Ascending aorta (tissue), 2 donors: ENCODE measurements at regions not wholly inside any gene's neighbourhood (a gene's known extent, or its start where the extent isn't known, plus 50 kb on each side); places are given as distances from the start of the nearest gene placed in this dataset.

Source experiments
- DNase-seq, 2 donors: peaks; one replicate each; pipeline ENCODE4 v3.0.0-alpha.2; 2019; ENCODE audit warnings: low spot score in 2 of 2
- H3K27ac ChIP-seq, 2 donors: fragments of 200-600 bp; sonication (generic); one replicate each; pipeline ENCODE4 v1.5.1; 2016 to 2017; ENCODE audit warnings: mild to moderate bottlenecking in 1 of 2
- H3K27me3 ChIP-seq: fragments of 200-600 bp; sonication (generic); one replicate; pipeline ENCODE4 v1.5.1; 2017
- H3K36me3 ChIP-seq, 2 donors: fragments of 200-600 bp; sonication (generic); one replicate each; pipeline ENCODE4 v1.5.1; 2016
- H3K4me1 ChIP-seq, 2 donors: fragments of 200-600 bp; sonication (generic); one replicate each; pipeline ENCODE4 v1.5.1; 2016 to 2017; ENCODE audit warnings: mild to moderate bottlenecking in 1 of 2
- H3K4me3 ChIP-seq, 2 donors: fragments of 200-600 bp; sonication (generic); one replicate each; pipeline ENCODE4 v1.5.1; 2016 to 2017; ENCODE audit warnings: mild to moderate bottlenecking in 1 of 2
- H3K9me3 ChIP-seq, 2 donors: fragments of 200-600 bp; sonication (generic); one replicate each; pipeline ENCODE4 v1.5.1; 2016
- CTCF ChIP-seq, 3 experiments: fragments of 200-600 bp in 2 of 3; fragments of 450-650 bp in 1 of 3; sonication (generic) in 2 of 3; IDR thresholded peaks; one replicate each; pipeline ENCODE4 v1.5.1; 2016 to 2019; ENCODE audit warnings: antibody characterized with exemption in 3 of 3, mild to moderate bottlenecking in 1 of 3, moderate library complexity in 1 of 3
- intact Hi-C: fragments of 100-400 bp; cut with DNase I; formaldehyde crosslinking; loops from one replicate; pipeline ENCODE4 v1.15.1; 2023

DNA sequence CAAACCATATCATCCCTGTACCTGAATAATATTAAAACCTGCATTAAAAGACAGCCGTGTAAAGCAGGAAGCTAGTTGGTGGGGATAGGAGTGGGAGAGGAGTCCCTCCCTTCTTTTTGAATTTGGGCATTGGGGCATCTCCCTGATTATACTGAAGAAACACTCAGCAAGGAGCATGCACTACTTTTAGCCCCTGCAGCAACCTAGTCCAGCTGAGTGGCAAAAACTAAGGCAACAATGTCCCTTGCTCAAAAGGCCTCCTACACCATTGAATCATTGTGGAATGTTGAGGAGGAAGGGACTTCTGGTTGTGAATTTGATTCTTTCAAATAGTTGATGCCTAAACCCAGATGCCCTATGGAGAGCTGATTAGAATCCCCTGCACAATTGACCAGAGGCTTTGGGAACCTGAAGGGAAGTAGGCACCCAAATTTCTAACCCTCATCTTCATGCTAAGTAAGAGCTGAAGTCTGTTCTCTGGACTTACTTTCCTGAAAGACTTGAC lies 111.7 kb downstream of the DDX1 start:
- H3K9me3 ChIP-seq, result no peaks in the 10 kb centered on the region
- intact Hi-C loops, result no loop called here
- H3K4me1 ChIP-seq, result no peaks in the 10 kb centered on the region
- no peak overlapping the region for H3K4me3 ChIP-seq
- TF ChIP-seq CTCF (IDR thresholded peaks at IDR 0.05), result no peak
- H3K27ac ChIP-seq, result no peak overlapping the region
- H3K27me3 ChIP-seq, result no peaks in the 10 kb centered on the region
- no peaks in the 10 kb centered on the region for H3K36me3 ChIP-seq
- DNase-seq, result no peak

- TF ChIP-seq CTCF (IDR thresholded peaks at IDR 0.05), result no peak
- Histone ChIP-seq H3K27ac (no peak overlapping the region), H3K4me1 (no peaks in the 10 kb centered on the region), H3K4me3 (no peak overlapping the region), H3K9me3 (no peaks in the 10 kb centered on the region), H3K27me3 (no peaks in the 10 kb centered on the region), H3K36me3 (no peaks in the 10 kb centered on the region)
- intact Hi-C loops, result no loop called here
- DNase-seq, result no peak
Measured at GRCh38 chr2:15704086-15704787, 112.6 kb downstream of the DDX1 start.

GRCh38 chr2:15704788-15705115 lies 113.1 kb downstream of the DDX1 start:
- intact Hi-C loops, result no loop called here
- no peaks in the 10 kb centered on the region for H3K27me3 ChIP-seq
- DNase-seq, result no peak
- no peaks in the 10 kb centered on the region for H3K4me1 ChIP-seq
- no peaks in the 10 kb centered on the region for H3K9me3 ChIP-seq
- TF ChIP-seq CTCF (IDR thresholded peaks at IDR 0.05), result no peak
- no peak overlapping the region for H3K27ac ChIP-seq
- H3K4me3 ChIP-seq, result no peak overlapping the region
- H3K36me3 ChIP-seq, result no peaks in the 10 kb centered on the region

GRCh38 chr2:15705310-15705709 lies 113.6 kb downstream of the DDX1 start:
- no peak overlapping the region for H3K27ac ChIP-seq
- no peak overlapping the region for H3K4me3 ChIP-seq
- no peaks in the 10 kb centered on the region for H3K36me3 ChIP-seq
- H3K27me3 ChIP-seq, result no peaks in the 10 kb centered on the region
- H3K9me3 ChIP-seq, result no peaks in the 10 kb centered on the region
- no peak for TF ChIP-seq CTCF (IDR thresholded peaks at IDR 0.05)
- intact Hi-C loops, result no loop called here
- no peaks in the 10 kb centered on the region for H3K4me1 ChIP-seq
- DNase-seq, result no peak

DNA sequence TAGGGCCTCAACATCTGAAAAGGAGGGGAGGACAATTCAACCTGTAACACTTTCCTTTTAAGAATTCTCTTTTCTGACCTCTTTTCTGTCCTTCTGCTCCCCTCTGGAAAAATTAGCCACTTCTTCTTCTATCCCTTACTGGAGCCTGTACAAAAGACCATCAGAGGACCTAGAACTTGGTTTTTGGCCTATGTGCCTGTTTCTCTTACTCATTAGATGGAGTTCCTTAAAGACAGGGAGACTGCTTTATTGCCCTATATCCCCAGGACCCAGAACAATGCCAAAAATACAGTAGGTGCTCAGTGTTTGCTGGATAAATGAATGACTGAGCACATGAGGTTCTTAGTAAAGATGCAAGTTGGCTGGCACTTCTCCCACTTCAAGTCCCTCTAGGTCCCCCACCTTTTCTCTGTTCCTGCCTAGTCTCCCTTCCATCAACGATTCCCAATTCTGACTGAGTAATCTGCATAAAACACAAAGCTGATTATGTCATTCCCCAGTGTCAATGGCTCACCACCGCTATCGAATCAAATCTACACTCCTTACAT lies 114.2 kb downstream of the DDX1 start:
- no peak overlapping the region for H3K27ac ChIP-seq
- intact Hi-C loops, result no loop called here
- no peak for DNase-seq
- H3K4me3 ChIP-seq, result no peak overlapping the region
- H3K36me3 ChIP-seq, result no peaks in the 10 kb centered on the region
- no peak for TF ChIP-seq CTCF (IDR thresholded peaks at IDR 0.05)
- no peaks in the 10 kb centered on the region for H3K9me3 ChIP-seq
- H3K27me3 ChIP-seq, result no peaks in the 10 kb centered on the region
- H3K4me1 ChIP-seq, result no peaks in the 10 kb centered on the region
